IMR-90 (cell line): ENCODE measurements at regions not wholly inside any gene's neighbourhood (a gene's known extent, or its start where the extent isn't known, plus 50 kb on each side); places are given as distances from the start of the nearest gene placed in this dataset.

Experiments
- ATAC-seq: fragments of 200-7000 bp; cut with Tn5 transposase; 2 replicates; pipeline ENCODE4 v1.9.1; 2020; ENCODE audit warnings: low read depth, mild to moderate bottlenecking, moderate library complexity
- BruUV-seq: library from RNA; stranded (reverse); fragments of 400-500 nt; replicated peaks from 2 replicates; lab custom pipeline; 2021; lab: Mats Ljungman, UMichigan
- CTCF ChIA-PET: fragments of 300-600 bp; formaldehyde crosslinking; extraction: SDS; loops from one replicate; lab custom pipeline; 2021; ENCODE audit warnings: antibody characterized with exemption; lab: Yijun Ruan, JAX
- POLR2A ChIA-PET: fragments of 300-600 bp; sonication (Branson Sonifier 250); formaldehyde crosslinking; loops from one replicate; lab custom pipeline; 2022; ENCODE audit warnings: antibody characterized with exemption; ENCODE audit not compliant: unreplicated experiment; lab: Charles Lee
- DNase-seq: peaks from one replicate; pipeline ENCODE4 v3.0.0; 2013
- H2AFZ ChIP-seq: replicated peaks from 2 replicates; pipeline ENCODE3; 2013; ENCODE audit warnings: low read length, mild to moderate bottlenecking; ENCODE audit not compliant: poor library complexity
- H2AK5ac ChIP-seq: 2 replicates; pipeline ENCODE4 v1.6.1; 2013; ENCODE audit warnings: low read depth, low read length, inconsistent platforms
- H2AK9ac ChIP-seq: replicated peaks from 2 replicates; pipeline ENCODE3; 2013; ENCODE audit warnings: mild to moderate bottlenecking, low read depth, low read length, moderate library complexity; ENCODE audit not compliant: poor library complexity
- H2BK120ac ChIP-seq: 2 replicates; pipeline ENCODE4 v1.6.1; 2013; ENCODE audit warnings: low read depth, low read length, inconsistent platforms
- H2BK15ac ChIP-seq: 3 replicates; pipeline ENCODE4 v1.6.1; 2013; ENCODE audit warnings: low read depth, low read length, inconsistent platforms
- H2BK20ac ChIP-seq: 2 replicates; pipeline ENCODE4 v1.6.1; 2013; ENCODE audit warnings: low read depth, mild to moderate bottlenecking, inconsistent platforms, low read length, moderate library complexity
- H2BK5ac ChIP-seq: 2 replicates; pipeline ENCODE4 v1.6.1; 2013; ENCODE audit warnings: mild to moderate bottlenecking, low read depth, low read length, inconsistent platforms; ENCODE audit not compliant: poor library complexity, severe bottlenecking
- H3K14ac ChIP-seq: replicated peaks from 2 replicates; pipeline ENCODE4 v1.6.1; 2013; ENCODE audit warnings: low read depth, low read length, inconsistent platforms
- H3K18ac ChIP-seq: 2 replicates; pipeline ENCODE4 v1.6.1; 2013; ENCODE audit warnings: low read depth, low read length, control low read depth
- H3K23ac ChIP-seq: 2 replicates; pipeline ENCODE4 v1.6.1; 2013; ENCODE audit warnings: low read depth, low read length, inconsistent platforms
- H3K27ac ChIP-seq: 2 replicates; pipeline ENCODE4 v1.5.1; 2013; ENCODE audit warnings: mild to moderate bottlenecking, control low read depth, low read length; ENCODE audit not compliant: insufficient read depth
- H3K27me3 ChIP-seq: 2 replicates; pipeline ENCODE4 v1.6.1; 2013; ENCODE audit warnings: low read length; ENCODE audit not compliant: control insufficient read depth, insufficient read depth
- H3K36me3 ChIP-seq: 2 replicates; pipeline ENCODE4 v1.6.1; 2013; ENCODE audit warnings: low read length, mixed read lengths; ENCODE audit not compliant: control insufficient read depth, insufficient read depth
- H3K4ac ChIP-seq: 2 replicates; pipeline ENCODE4 v1.6.1; 2013; ENCODE audit warnings: low read depth, low read length, inconsistent platforms
- H3K4me1 ChIP-seq: 2 replicates; pipeline ENCODE4 v1.6.1; 2013; ENCODE audit warnings: low read length, mixed read lengths; ENCODE audit not compliant: control insufficient read depth, insufficient read depth
- H3K4me2 ChIP-seq: 2 replicates; pipeline ENCODE4 v1.6.1; 2013; ENCODE audit warnings: low read depth, mild to moderate bottlenecking, control low read depth, low read length, moderate library complexity
- H3K4me3 ChIP-seq: 2 replicates; pipeline ENCODE4 v1.5.1; 2013; ENCODE audit warnings: low read depth, mild to moderate bottlenecking, control low read depth, low read length, moderate library complexity; ENCODE audit not compliant: insufficient read depth
- H3K56ac ChIP-seq: 2 replicates; pipeline ENCODE4 v1.6.1; 2013; ENCODE audit warnings: low read length, inconsistent platforms; ENCODE audit not compliant: insufficient read depth; ENCODE audit errors: extremely low read depth
- H3K79me1 ChIP-seq, 2 experiments: 2 replicates each; pipeline ENCODE4 v1.6.1; 2013; ENCODE audit warnings: low read length in 2 of 2, inconsistent platforms in 1 of 2, low read depth in 1 of 2
- H3K9ac ChIP-seq: 2 replicates; pipeline ENCODE4 v1.6.1; 2013; ENCODE audit warnings: low read depth, low read length, control low read depth
- H3K9me1 ChIP-seq: 2 replicates; pipeline ENCODE4 v1.6.1; 2013; ENCODE audit warnings: low read length, inconsistent platforms; ENCODE audit not compliant: insufficient read depth
- H3K9me3 ChIP-seq: 2 replicates; pipeline ENCODE4 v1.6.1; 2013; ENCODE audit warnings: low read length; ENCODE audit not compliant: control insufficient read depth, insufficient read depth
- H4K20me1 ChIP-seq: 2 replicates; pipeline ENCODE4 v1.6.1; 2013; ENCODE audit warnings: low read length, inconsistent platforms; ENCODE audit not compliant: insufficient read depth
- H4K5ac ChIP-seq: 2 replicates; pipeline ENCODE4 v1.6.1; 2013; ENCODE audit warnings: mild to moderate bottlenecking, low read depth, low read length, control low read depth
- H4K8ac ChIP-seq, 2 experiments: 2 replicates each; pipeline ENCODE4 v1.6.1; 2013; ENCODE audit warnings: low read depth in 2 of 2, low read length in 2 of 2, control low read depth in 1 of 2, inconsistent platforms in 1 of 2
- H4K91ac ChIP-seq: 2 replicates; pipeline ENCODE4 v1.6.1; 2013; ENCODE audit warnings: low read depth, low read length, inconsistent platforms; ENCODE audit not compliant: insufficient read depth
- CEBPB ChIP-seq: IDR thresholded peaks from 2 replicates; pipeline ENCODE4 v1.6.1; 2012; ENCODE audit warnings: low read depth, low read length, improper control_type of control experiment
- CHD1 ChIP-seq: IDR thresholded peaks from 2 replicates; pipeline ENCODE4 v1.6.1; 2012; ENCODE audit warnings: low read depth, low read length, improper control_type of control experiment
- ELK1 ChIP-seq: fragments of 150-350 bp; IDR thresholded peaks from 2 replicates; pipeline ENCODE4 v1.6.1; 2016; ENCODE audit warnings: low read depth, mild to moderate bottlenecking, low read length, moderate library complexity, borderline replicate concordance
- MAZ ChIP-seq: IDR thresholded peaks from 2 replicates; pipeline ENCODE4 v1.6.1; 2012; ENCODE audit warnings: low read depth, mild to moderate bottlenecking, low read length, improper control_type of control experiment, moderate library complexity, borderline replicate concordance
- MXI1 ChIP-seq: IDR thresholded peaks from 2 replicates; pipeline ENCODE4 v1.6.1; 2012; ENCODE audit warnings: low read depth, mild to moderate bottlenecking, low read length, moderate library complexity, borderline replicate concordance
- POLR2A ChIP-seq: IDR thresholded peaks from 2 replicates; pipeline ENCODE4 v1.6.1; 2012; ENCODE audit warnings: mild to moderate bottlenecking, low read depth, low read length
- RAD21 ChIP-seq: IDR thresholded peaks from 2 replicates; pipeline ENCODE4 v1.6.1; 2012; ENCODE audit warnings: low read length, improper control_type of control experiment
- RCOR1 ChIP-seq: IDR thresholded peaks from 2 replicates; pipeline ENCODE4 v1.6.1; 2012; ENCODE audit warnings: mild to moderate bottlenecking, low read length, improper control_type of control experiment; ENCODE audit not compliant: insufficient replicate concordance
- RFX5 ChIP-seq: IDR thresholded peaks from 2 replicates; pipeline ENCODE4 v1.8.0; 2012; ENCODE audit warnings: low read depth, mild to moderate bottlenecking, low read length, moderate library complexity
- SMC3 ChIP-seq: fragments of 150-350 bp; IDR thresholded peaks from 2 replicates; pipeline ENCODE4 v1.6.1; 2016; ENCODE audit warnings: low read depth, mild to moderate bottlenecking, antibody characterized with exemption, low read length, moderate library complexity
- WGBS, 2 experiments: methylation state at CpG; one replicate each; pipeline versions ENCODE4 v1.1.5 to v1.1.7; 2013; ENCODE audit warnings: missing lambda C conversion rate in 2 of 2; ENCODE audit not compliant: insufficient read length in 1 of 2; ENCODE audit errors: extremely low coverage in 2 of 2; 5-methylcytosine and 5-hydroxymethylcytosine counted together
- dilution Hi-C: fragments of 300-500 bp; cut with HindIII; formaldehyde crosslinking; loops from one replicate; pipeline ENCODE4 v1.14.3; 2018; ENCODE audit warnings: low sequenced_read_pairs; ENCODE audit not compliant: unreplicated experiment
- in situ Hi-C: fragments of 300-500 bp; cut with MboI; formaldehyde crosslinking; loops from 3 replicates; pipeline ENCODE4 v1.14.3; 2019; ENCODE audit warnings: low sequenced_read_pairs, inconsistent platforms, mixed read lengths
- intact Hi-C: fragments of 100-400 bp; cut with micrococcal nuclease; formaldehyde crosslinking; loops from 2 replicates; pipeline ENCODE4 v1.10.0; 2022
- TF ChIP-seq, protein P1 (sequence below): conservative IDR thresholded peaks from 2 replicates; pipeline ENCODE4 v1.5.1; 2012; ENCODE audit warnings: mild to moderate bottlenecking, low read depth, low read length, improper control_type of control experiment

DNA sequence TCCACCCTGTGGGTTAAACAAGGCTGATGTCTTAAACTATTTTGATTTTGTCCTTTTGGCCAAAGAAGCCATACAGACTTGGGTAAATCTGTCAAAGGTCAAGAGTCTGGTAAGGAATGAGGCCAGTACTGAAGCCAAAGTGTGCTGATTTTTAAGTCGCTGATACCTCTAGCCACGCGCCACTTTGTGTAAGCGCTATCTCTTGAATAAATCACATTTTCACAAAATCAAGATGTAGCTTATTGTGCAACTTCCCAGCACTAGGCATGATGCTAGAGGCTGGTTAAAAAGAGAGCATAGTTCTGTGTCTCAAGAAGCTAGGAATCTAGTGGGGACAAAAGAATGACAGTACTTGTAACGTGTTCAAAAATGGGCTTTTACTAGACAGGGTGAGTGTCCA is 510.6 kb upstream of the RAB6C start:
- Histone ChIP-seq H3K9ac (no peak overlapping the region), H2AFZ (no peak overlapping the region), H3K9me1 (no peaks in the 10 kb centered on the region), H4K8ac (no peak overlapping the region), H2BK5ac (no peak overlapping the region), H3K56ac (no peak overlapping the region), H3K4ac (no peak overlapping the region), H3K79me1 (no peaks in the 10 kb centered on the region), H3K23ac (no peak overlapping the region), H4K91ac (no peak overlapping the region), H2BK120ac (no peak overlapping the region), H3K27me3 (no peaks in the 10 kb centered on the region), H3K36me3 (no peaks in the 10 kb centered on the region), H2BK15ac (no peak overlapping the region), H2BK20ac (no peak overlapping the region), H3K27ac (no peak overlapping the region), H2AK5ac (no peak overlapping the region), H3K18ac (no peak overlapping the region), H3K14ac (no peak overlapping the region), H3K4me3 (no peak overlapping the region), H2AK9ac (no peak overlapping the region), H4K20me1 (no peaks in the 10 kb centered on the region), H3K4me1 (no peaks in the 10 kb centered on the region), H3K4me2 (no peak overlapping the region), H4K5ac (no peak overlapping the region), H3K9me3 (peaks cover 32% of the 10 kb centered on the region)
- TF ChIP-seq SMC3 (no peak), MXI1 (no peak), RCOR1 (no peak), CEBPB (no peak), ELK1 (no peak), CHD1 (no peak), RFX5 (no peak), MAZ (no peak), RAD21 (no peak), POLR2A (no peak)
- TF ChIP-seq, protein P1, sequence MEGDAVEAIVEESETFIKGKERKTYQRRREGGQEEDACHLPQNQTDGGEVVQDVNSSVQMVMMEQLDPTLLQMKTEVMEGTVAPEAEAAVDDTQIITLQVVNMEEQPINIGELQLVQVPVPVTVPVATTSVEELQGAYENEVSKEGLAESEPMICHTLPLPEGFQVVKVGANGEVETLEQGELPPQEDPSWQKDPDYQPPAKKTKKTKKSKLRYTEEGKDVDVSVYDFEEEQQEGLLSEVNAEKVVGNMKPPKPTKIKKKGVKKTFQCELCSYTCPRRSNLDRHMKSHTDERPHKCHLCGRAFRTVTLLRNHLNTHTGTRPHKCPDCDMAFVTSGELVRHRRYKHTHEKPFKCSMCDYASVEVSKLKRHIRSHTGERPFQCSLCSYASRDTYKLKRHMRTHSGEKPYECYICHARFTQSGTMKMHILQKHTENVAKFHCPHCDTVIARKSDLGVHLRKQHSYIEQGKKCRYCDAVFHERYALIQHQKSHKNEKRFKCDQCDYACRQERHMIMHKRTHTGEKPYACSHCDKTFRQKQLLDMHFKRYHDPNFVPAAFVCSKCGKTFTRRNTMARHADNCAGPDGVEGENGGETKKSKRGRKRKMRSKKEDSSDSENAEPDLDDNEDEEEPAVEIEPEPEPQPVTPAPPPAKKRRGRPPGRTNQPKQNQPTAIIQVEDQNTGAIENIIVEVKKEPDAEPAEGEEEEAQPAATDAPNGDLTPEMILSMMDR = no peak
- dilution Hi-C loops (no loop called here), intact Hi-C loops (no loop called here), in situ Hi-C loops (no loop called here)
- 33% methylated on average over 1 of the region's 5 CpGs; no CpG with 5 or more reads in 1 of the 2 experiments for whole genome bisulfite sequencing, 2 experiments
- POLR2A ChIA-PET = no interaction called here
- no peak for DNase-seq
- no TSS peak for BruUV-seq
- CTCF ChIA-PET = no interaction called here
- no peak for ATAC-seq
